Heart right ventricle (tissue), 16 donors: ENCODE measurements at regions not wholly inside any gene's neighbourhood (a gene's known extent, or its start where the extent isn't known, plus 50 kb on each side); places are given as distances from the start of the nearest gene placed in this dataset.
"Not testable (repeated sequence)": the region's sequence is repeated elsewhere in the genome, so short reads cannot be mapped to it uniquely, and the experiment has no call there.

Experiments used
- ATAC-seq, 8 donors: fragments of 200-7000 bp; cut with Tn5 transposase; one replicate each; pipeline ENCODE4 v1.9.1; 2020; ENCODE audit warnings: mild to moderate bottlenecking in 8 of 8, moderate library complexity in 8 of 8, moderate number of reproducible peaks in 1 of 8
- DNase-seq, 2 donors: peaks; one replicate each; pipeline ENCODE4 v3.0.0-alpha.2; 2020
- H3K27ac ChIP-seq, 10 donors: fragments of 200-600 bp; sonication (generic) in 2 of 10; one replicate each; pipeline versions ENCODE4 v1.5.0 to v1.8.0; 2020 to 2022; ENCODE audit warnings: mild to moderate bottlenecking in 3 of 10
- H3K27me3 ChIP-seq, 7 donors: fragments of 200-600 bp; one replicate each; pipeline ENCODE4 v1.8.0; 2021 to 2022; ENCODE audit warnings: mild to moderate bottlenecking in 2 of 7
- H3K36me3 ChIP-seq, 9 donors: fragments of 200-600 bp; sonication (generic) in 1 of 9; one replicate each; pipeline versions ENCODE4 v1.5.0 to v1.8.0; 2020 to 2022; ENCODE audit warnings: mild to moderate bottlenecking in 2 of 9
- H3K4me1 ChIP-seq, 9 donors: fragments of 200-600 bp; sonication (generic) in 1 of 9; one replicate each; pipeline versions ENCODE4 v1.5.0 to v1.8.0; 2020 to 2022; ENCODE audit warnings: mild to moderate bottlenecking in 4 of 9
- H3K4me3 ChIP-seq, 10 donors: fragments of 200-600 bp; sonication (generic) in 2 of 10; one replicate each; pipeline versions ENCODE4 v1.5.0 to v1.8.0; 2020 to 2022; ENCODE audit warnings: mild to moderate bottlenecking in 7 of 10, moderate library complexity in 2 of 10
- H3K9me3 ChIP-seq, 11 donors: fragments of 200-600 bp in 10 of 11; sonication (generic) in 2 of 11; one replicate each; pipeline versions ENCODE4 v1.5.0 to v1.8.0; 2013 to 2022; ENCODE audit warnings: mild to moderate bottlenecking in 2 of 11, control low read depth in 1 of 11, moderate library complexity in 1 of 11
- CTCF ChIP-seq, 9 donors: fragments of 200-600 bp; sonication (generic) in 2 of 9; IDR thresholded peaks; one replicate each; pipeline versions ENCODE4 v1.5.0 to v1.8.0; 2021 to 2022; ENCODE audit warnings: antibody characterized with exemption in 9 of 9, mild to moderate bottlenecking in 5 of 9, moderate library complexity in 1 of 9
- WGBS, 2 donors: extraction: QIAGEN DNeasy Blood & Tissue Kit; methylation state at CpG; one replicate each; pipeline ENCODE4 v1.1.7; 2013; ENCODE audit warnings: inconsistent platforms in 1 of 2; 5-methylcytosine and 5-hydroxymethylcytosine counted together
- intact Hi-C, 10 donors: fragments of 100-400 bp; cut with DNase I; formaldehyde crosslinking; loops; one replicate each; pipeline versions ENCODE4 v1.11.1 to v1.14.2; 2022
- donor health status: Arrhythmogenic right ventricular cardiomyopathy.
- donor health status: ischemic (EF 13 %, LVEDD 7.1; RV severe dilation, severe dysfunction).
- donor health status: healthy with polysubstance abuse.
- donor health status: DM: no; HTN: yes; CAD: no.
- donor health status: DM: no; HTN: no; CAD: no.
- donor health status: ischemic (EF 25% LVEDD 6.9; RV normal size, moderate dysfunction).
- donor health status: ischemic (EF 25% LVEDD 5.7; RV mildly dilated, moderate dysfunction).
- donor health status: healthy.
- donor health status: DM: yes; HTN: yes; CAD: no.
- donor health status: Ischemic cardiomyopathy.
- donor health status: ischemic (EF 35%, LVEDD 5.7; RV mildly dilated, moderate dysfunction).
- donor health status: nonischemic (EF 11% LVEDD 7.7; RV severe dilation, severe dysfunction).
- donor health status: DM: yes; HTN: yes; CAD: no.
- donor health status: PGD.
- donor health status: ischemic (EF 29% LVEDD 5.4; RV normal size, mild dysfunction).
- donor health status: nonischemic (EF 23%, LVEDD 6.1; RV moderate dilation, normal function).

GRCh38 chrX:18076434-18076833 is 144.3 kb downstream of the BEND2 start:
- no peaks in the 10 kb centered on the region for H3K36me3 ChIP-seq
- no peak for TF ChIP-seq CTCF (IDR thresholded peaks at IDR 0.05)
- intact Hi-C loops, result no loop called here
- no peaks in the 10 kb centered on the region for H3K4me1 ChIP-seq
- peaks cover 0 to 11% (median 0%) of the 10 kb centered on the region in 7 donors for H3K27me3 ChIP-seq
- H3K4me3 ChIP-seq, result no peak overlapping the region
- ATAC-seq (no peak), DNase-seq (no peak)
- no peaks in the 10 kb centered on the region for H3K9me3 ChIP-seq
- H3K27ac ChIP-seq, result no peak overlapping the region

- intact Hi-C loops, result no loop called here
- DNase-seq (no peak), ATAC-seq (no peak)
- no peaks in the 10 kb centered on the region for H3K36me3 ChIP-seq
- no peaks in the 10 kb centered on the region for H3K9me3 ChIP-seq
- H3K4me1 ChIP-seq, result no peaks in the 10 kb centered on the region
- H3K4me3 ChIP-seq, result no peak overlapping the region
- WGBS, 2 donors, result 28% methylated on average over 3 of the region's 3 CpGs
- no peak for TF ChIP-seq CTCF (IDR thresholded peaks at IDR 0.05)
- no peak overlapping the region for H3K27ac ChIP-seq
- H3K27me3 ChIP-seq, result peaks cover 0 to 11% (median 0%) of the 10 kb centered on the region in 7 donors
Observed at GRCh38 chrX:18075603-18076002, 145.1 kb downstream of the BEND2 start.

GRCh38 chrX:18068045-18068444 is 152.6 kb downstream of the BEND2 start:
- H3K4me1 ChIP-seq, intact Hi-C loops, H3K4me3 ChIP-seq, ATAC-seq, H3K27ac ChIP-seq, DNase-seq, H3K27me3 ChIP-seq, H3K36me3 ChIP-seq, H3K9me3 ChIP-seq: not testable (repeated sequence)
- WGBS, 2 donors, result 100% methylated on average over 1 to 2 of the region's 3 CpGs

- DNase-seq (no peak), ATAC-seq (no peak)
- Histone ChIP-seq H3K27me3 (no peaks in the 10 kb centered on the region), H3K27ac (no peak overlapping the region), H3K9me3 (no peaks in the 10 kb centered on the region), H3K4me3 (no peak overlapping the region), H3K4me1 (no peaks in the 10 kb centered on the region), H3K36me3 (no peaks in the 10 kb centered on the region)
- no peak for TF ChIP-seq CTCF (IDR thresholded peaks at IDR 0.05)
- intact Hi-C loops, result no loop called here
- WGBS, 2 donors, result 29 to 34% methylated on average over 6 of the region's 6 CpGs
Observed at GRCh38 chrX:18065956-18066355, 154.7 kb downstream of the BEND2 start.

- WGBS, 2 donors, result 77% methylated on average over 1 of the region's 1 CpG
- intact Hi-C loops, result no loop called here
- ATAC-seq (no peak), DNase-seq (no peak)
- Histone ChIP-seq H3K4me3 (no peak overlapping the region), H3K9me3 (peaks cover 0 to 8% (median 0%) of the 10 kb centered on the region in 11 donors), H3K4me1 (no peaks in the 10 kb centered on the region), H3K27ac (no peak overlapping the region), H3K27me3 (peaks cover 0 to 7% (median 0%) of the 10 kb centered on the region in 7 donors), H3K36me3 (no peaks in the 10 kb centered on the region)
- TF ChIP-seq CTCF (IDR thresholded peaks at IDR 0.05), result no peak
Observed at GRCh38 chrX:18051690-18052089, 169.0 kb downstream of the BEND2 start.
